ENCODE measurements at regions not wholly inside any gene's neighbourhood (a gene's known extent, or its start where the extent isn't known, plus 50 kb on each side); places are given as distances from the start of the nearest gene placed in this dataset.
A peak's percentile ranks its signal among the peaks of the same experiment; 100 is the strongest.

DNA sequence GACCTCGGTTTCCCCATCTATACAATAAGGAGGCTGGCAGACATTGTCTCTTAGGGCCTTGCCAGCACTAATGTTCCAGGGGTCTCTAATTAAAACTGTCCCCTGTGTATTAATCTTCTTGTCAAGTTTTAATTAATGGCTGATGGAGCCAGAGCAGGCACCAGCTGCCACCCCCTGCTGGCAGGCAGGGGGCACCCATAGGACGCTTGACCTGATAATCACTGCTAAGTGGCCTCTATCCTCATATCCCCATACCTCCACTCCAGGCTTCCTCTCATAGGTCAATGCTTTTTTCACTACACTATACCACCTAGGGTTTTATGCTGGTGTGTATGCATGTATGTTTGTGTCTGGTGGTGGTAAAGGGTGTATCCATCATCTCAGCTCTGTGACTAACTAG, 89.4 kb downstream of the EFNB1 start (continued):
- TF ChIP-seq ZNF449 (tag by site-specific recombination; IDR thresholded peaks at IDR 0.05), result no peak
- no peak for TF ChIP-seq ZNF596 (tag by site-specific recombination; IDR thresholded peaks at IDR 0.05)
- no peak for TF ChIP-seq ZNF639 (tag by site-specific recombination; IDR thresholded peaks at IDR 0.05)
- no peak for TF ChIP-seq GFI1B (tag by site-specific recombination; IDR thresholded peaks at IDR 0.05)

DNA sequence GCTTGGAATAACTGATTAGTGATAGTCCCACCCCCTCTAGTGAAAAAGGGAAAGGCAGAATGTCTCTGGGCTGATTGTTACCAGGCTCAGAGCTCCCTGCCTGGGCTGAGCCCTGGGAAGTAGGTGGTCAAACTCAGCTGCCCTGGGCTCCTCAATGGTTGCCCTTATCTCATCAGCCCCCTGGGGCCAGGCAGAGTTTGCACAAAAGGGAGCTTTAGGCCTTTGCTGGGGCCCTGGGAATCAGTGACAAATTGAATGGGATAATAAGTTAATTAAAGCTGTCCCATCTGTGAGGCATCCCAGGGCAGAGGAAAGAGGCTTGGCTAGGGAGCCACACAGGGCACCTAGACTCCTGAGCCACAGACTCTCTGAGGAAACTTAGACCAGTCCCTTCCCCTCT, 89.0 kb downstream of the EFNB1 start:
- POLR2A ChIA-PET, result no interaction called here
- Histone ChIP-seq H3K4me1 (ENCODE audit: control insufficient read depth, insufficient read depth, low read length) (no peaks in the 10 kb centered on the region), H3K4me3 (ENCODE audit: low read depth, low read length) (no peak overlapping the region), H3K9me3 (ENCODE audit: control insufficient read depth, insufficient read depth, low read depth, low read length) (no peaks in the 10 kb centered on the region), H3K36me3 (ENCODE audit: control insufficient read depth in 2 of 2, insufficient read depth in 1 of 2, low read length in 2 of 2) (no peaks in the 10 kb centered on the region), H3K27ac (ENCODE audit: extremely low read depth, low read depth, low read length) (no peak overlapping the region)
- peak; percentile 52 for TF ChIP-seq ZIC2 (tag by site-specific recombination; IDR thresholded peaks at IDR 0.05)
- TF ChIP-seq ZBTB7A (tag by site-specific recombination; IDR thresholded peaks at IDR 0.05; ENCODE audit: low read depth), result no peak
- TF ChIP-seq, protein P1, sequence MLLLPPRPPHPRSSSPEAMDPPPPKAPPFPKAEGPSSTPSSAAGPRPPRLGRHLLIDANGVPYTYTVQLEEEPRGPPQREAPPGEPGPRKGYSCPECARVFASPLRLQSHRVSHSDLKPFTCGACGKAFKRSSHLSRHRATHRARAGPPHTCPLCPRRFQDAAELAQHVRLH (tag by site-specific recombination; IDR thresholded peaks at IDR 0.05), result no peak
- no peak for TF ChIP-seq ZNF701 (tag by site-specific recombination; IDR thresholded peaks at IDR 0.05)
- no peak for TF ChIP-seq ZNF645 (tag by site-specific recombination; IDR thresholded peaks at IDR 0.05)
- TF ChIP-seq GLIS1 (tag by site-specific recombination; IDR thresholded peaks at IDR 0.05), result peak; percentile 22; the same call in 1 of the 2 replicates
- CTCF ChIA-PET, result interaction anchor here (1.3 kb wide), 1 partner anchor 304 kb away, joined by 5 read pairs; no protein-coding TSS in a partner anchor

DNA sequence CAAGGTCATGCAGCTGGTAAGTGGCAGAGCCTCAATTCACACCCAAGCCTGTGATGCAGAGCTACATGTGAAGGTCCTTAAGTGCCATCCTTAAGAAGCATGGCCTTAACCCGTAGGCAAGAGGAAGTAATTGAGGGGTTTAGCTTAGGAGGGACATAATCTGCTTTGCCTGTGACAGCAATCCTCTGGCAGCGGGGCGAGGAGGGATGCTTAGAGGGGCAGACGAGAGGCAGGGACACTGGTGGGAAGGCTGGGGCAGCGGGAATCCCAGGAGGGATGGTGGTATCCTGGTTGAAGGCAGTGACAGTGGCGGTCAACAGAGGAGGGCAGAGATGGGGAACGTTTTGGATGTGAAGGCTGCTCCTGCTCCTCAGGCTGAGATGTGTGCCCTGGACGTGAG, 88.1 kb downstream of the EFNB1 start:
- no peak overlapping the region for H3K4me3 ChIP-seq (ENCODE audit: low read depth, low read length)
- no peaks in the 10 kb centered on the region for H3K9me3 ChIP-seq (ENCODE audit: control insufficient read depth, insufficient read depth, low read depth, low read length)
- CTCF ChIA-PET, result interaction anchor here (0.9 to 1.3 kb wide), 2 partner anchors 10 to 305 kb away, joined by 5 read pairs; no protein-coding TSS in a partner anchor
- POLR2A ChIA-PET, result no interaction called here
- no peaks in the 10 kb centered on the region for H3K4me1 ChIP-seq (ENCODE audit: control insufficient read depth, insufficient read depth, low read length)
- no peak overlapping the region for H3K27ac ChIP-seq (ENCODE audit: extremely low read depth, low read depth, low read length)
- no peaks in the 10 kb centered on the region for H3K36me3 ChIP-seq (ENCODE audit: control insufficient read depth in 2 of 2, insufficient read depth in 1 of 2, low read length in 2 of 2)
- TF ChIP-seq ZNF555 (tag by site-specific recombination; conservative IDR thresholded peaks at IDR 0.05), result no peak
- no peak for TF ChIP-seq GLIS2 (tag by site-specific recombination; IDR thresholded peaks at IDR 0.05)
- TF ChIP-seq, protein P2, sequence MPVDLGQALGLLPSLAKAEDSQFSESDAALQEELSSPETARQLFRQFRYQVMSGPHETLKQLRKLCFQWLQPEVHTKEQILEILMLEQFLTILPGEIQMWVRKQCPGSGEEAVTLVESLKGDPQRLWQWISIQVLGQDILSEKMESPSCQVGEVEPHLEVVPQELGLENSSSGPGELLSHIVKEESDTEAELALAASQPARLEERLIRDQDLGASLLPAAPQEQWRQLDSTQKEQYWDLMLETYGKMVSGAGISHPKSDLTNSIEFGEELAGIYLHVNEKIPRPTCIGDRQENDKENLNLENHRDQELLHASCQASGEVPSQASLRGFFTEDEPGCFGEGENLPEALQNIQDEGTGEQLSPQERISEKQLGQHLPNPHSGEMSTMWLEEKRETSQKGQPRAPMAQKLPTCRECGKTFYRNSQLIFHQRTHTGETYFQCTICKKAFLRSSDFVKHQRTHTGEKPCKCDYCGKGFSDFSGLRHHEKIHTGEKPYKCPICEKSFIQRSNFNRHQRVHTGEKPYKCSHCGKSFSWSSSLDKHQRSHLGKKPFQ (tag by site-specific recombination; IDR thresholded peaks at IDR 0.05), result no peak
- TF ChIP-seq ZNF157 (tag by site-specific recombination; IDR thresholded peaks at IDR 0.05), result no peak
- no peak for TF ChIP-seq ZNF530 (tag by site-specific recombination; IDR thresholded peaks at IDR 0.05; ENCODE audit: low read depth)
- TF ChIP-seq ZEB2 (tag by site-specific recombination; IDR thresholded peaks at IDR 0.05), result no peak

All from HEK293 (cell line).